Thyroid gland (tissue), 4 donors: ENCODE measurements at regions not wholly inside any gene's neighbourhood (a gene's known extent, or its start where the extent isn't known, plus 50 kb on each side); places are given as distances from the start of the nearest gene placed in this dataset.

ENCODE experiments used
- CTCF ChIP-seq, 6 experiments: fragments of 200-600 bp in 3 of 6; fragments of 450-650 bp in 3 of 6; sonication (generic) in 3 of 6; IDR thresholded peaks; one replicate each; pipeline ENCODE4 v1.5.1; 2016 to 2019; ENCODE audit warnings: antibody characterized with exemption in 6 of 6, mild to moderate bottlenecking in 2 of 6, inconsistent platforms in 1 of 6, moderate library complexity in 1 of 6
- POLR2A ChIP-seq, 2 donors: fragments of 450-650 bp; IDR thresholded peaks; one replicate each; pipeline ENCODE4 v1.6.1; 2017; ENCODE audit warnings: antibody characterized with exemption in 2 of 2, mild to moderate bottlenecking in 2 of 2, moderate library complexity in 1 of 2

GRCh38 chr10:43972976-43973647 lies 324.4 kb upstream of the ZNF32 start:
- TF ChIP-seq POLR2A (IDR thresholded peaks at IDR 0.05) (no peak), CTCF (IDR thresholded peaks at IDR 0.05) (no peak)
